GM23338 (cell line): ENCODE measurements at regions not wholly inside any gene's neighbourhood (a gene's known extent, or its start where the extent isn't known, plus 50 kb on each side); places are given as distances from the start of the nearest gene placed in this dataset.

Experiments used
- CREB1 ChIP-seq: fragments of 250-450 bp; sonication (Bioruptor Pico); IDR thresholded peaks from 2 replicates; pipeline ENCODE4 v1.5.0; 2020; ENCODE audit warnings: low read depth, mild to moderate bottlenecking, moderate library complexity
- STAT1 ChIP-seq: IDR thresholded peaks from one replicate; pipeline ENCODE4 v1.6.1; 2016; ENCODE audit warnings: antibody characterized with exemption; ENCODE audit not compliant: unreplicated experiment
- ZNF114 ChIP-seq: fragments of 250-450 bp; sonication (Bioruptor Pico); IDR thresholded peaks from 2 replicates; pipeline ENCODE4 v1.5.0; 2020; ENCODE audit warnings: mild to moderate bottlenecking, moderate library complexity
- ZNF462 ChIP-seq: fragments of 250-450 bp; sonication (Bioruptor Pico); IDR thresholded peaks from 2 replicates; pipeline ENCODE4 v1.5.0; 2020; ENCODE audit warnings: mild to moderate bottlenecking, moderate library complexity
- TF ChIP-seq, protein P1 (sequence below): IDR thresholded peaks from one replicate; pipeline ENCODE4 v1.6.1; 2018; ENCODE audit warnings: antibody characterized with exemption; ENCODE audit not compliant: unreplicated experiment

GRCh38 chr4:124157396-124158083, 555.0 kb downstream of the ANKRD50 start (continued):
- TF ChIP-seq ZNF462 (CRISPR knock-in tag) (no peak), ZNF114 (CRISPR knock-in tag) (no peak), STAT1 (no peak), CREB1 (CRISPR knock-in tag) (no peak)
- TF ChIP-seq, protein P1, sequence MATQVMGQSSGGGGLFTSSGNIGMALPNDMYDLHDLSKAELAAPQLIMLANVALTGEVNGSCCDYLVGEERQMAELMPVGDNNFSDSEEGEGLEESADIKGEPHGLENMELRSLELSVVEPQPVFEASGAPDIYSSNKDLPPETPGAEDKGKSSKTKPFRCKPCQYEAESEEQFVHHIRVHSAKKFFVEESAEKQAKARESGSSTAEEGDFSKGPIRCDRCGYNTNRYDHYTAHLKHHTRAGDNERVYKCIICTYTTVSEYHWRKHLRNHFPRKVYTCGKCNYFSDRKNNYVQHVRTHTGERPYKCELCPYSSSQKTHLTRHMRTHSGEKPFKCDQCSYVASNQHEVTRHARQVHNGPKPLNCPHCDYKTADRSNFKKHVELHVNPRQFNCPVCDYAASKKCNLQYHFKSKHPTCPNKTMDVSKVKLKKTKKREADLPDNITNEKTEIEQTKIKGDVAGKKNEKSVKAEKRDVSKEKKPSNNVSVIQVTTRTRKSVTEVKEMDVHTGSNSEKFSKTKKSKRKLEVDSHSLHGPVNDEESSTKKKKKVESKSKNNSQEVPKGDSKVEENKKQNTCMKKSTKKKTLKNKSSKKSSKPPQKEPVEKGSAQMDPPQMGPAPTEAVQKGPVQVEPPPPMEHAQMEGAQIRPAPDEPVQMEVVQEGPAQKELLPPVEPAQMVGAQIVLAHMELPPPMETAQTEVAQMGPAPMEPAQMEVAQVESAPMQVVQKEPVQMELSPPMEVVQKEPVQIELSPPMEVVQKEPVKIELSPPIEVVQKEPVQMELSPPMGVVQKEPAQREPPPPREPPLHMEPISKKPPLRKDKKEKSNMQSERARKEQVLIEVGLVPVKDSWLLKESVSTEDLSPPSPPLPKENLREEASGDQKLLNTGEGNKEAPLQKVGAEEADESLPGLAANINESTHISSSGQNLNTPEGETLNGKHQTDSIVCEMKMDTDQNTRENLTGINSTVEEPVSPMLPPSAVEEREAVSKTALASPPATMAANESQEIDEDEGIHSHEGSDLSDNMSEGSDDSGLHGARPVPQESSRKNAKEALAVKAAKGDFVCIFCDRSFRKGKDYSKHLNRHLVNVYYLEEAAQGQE, result no peak
